HG03565 (cell line): ENCODE measurements at regions not wholly inside any gene's neighbourhood (a gene's known extent, or its start where the extent isn't known, plus 50 kb on each side); places are given as distances from the start of the nearest gene placed in this dataset.
"Not testable (repeated sequence)": the region's sequence is repeated elsewhere in the genome, so short reads cannot be mapped to it uniquely, and the experiment has no call there.

Experiments
- ATAC-seq: cut with Tn5 transposase; IDR thresholded peaks from one replicate; pipeline ENCODE4 v1.9.1; 2021; ENCODE audit warnings: mild to moderate bottlenecking, moderate library complexity; ENCODE audit not compliant: unreplicated experiment

DNA sequence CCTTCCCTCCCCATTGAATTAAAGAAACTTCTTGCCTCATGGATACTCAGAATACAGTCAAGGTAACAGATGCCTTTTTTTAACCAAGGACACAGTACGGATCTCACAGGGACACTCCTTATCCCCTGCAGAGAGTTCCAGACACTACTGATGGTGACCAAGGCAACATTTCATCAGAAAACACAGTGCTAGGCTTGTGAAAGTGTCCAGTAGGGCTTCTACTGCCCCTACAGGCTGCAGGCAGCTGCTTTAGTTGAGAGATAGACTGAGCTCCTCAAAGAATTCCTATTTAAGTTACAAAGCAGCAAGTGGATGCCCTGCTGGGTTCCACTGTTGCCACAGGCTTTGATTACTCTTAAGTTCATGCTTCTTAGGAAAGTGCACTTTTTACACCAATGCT, 2137.8 kb upstream of the DEFB115 start:
- not testable (repeated sequence) for ATAC-seq

- ATAC-seq: not testable (repeated sequence)
Measured at GRCh38 chr20:29120088-29120487, 2137.4 kb upstream of the DEFB115 start.

DNA sequence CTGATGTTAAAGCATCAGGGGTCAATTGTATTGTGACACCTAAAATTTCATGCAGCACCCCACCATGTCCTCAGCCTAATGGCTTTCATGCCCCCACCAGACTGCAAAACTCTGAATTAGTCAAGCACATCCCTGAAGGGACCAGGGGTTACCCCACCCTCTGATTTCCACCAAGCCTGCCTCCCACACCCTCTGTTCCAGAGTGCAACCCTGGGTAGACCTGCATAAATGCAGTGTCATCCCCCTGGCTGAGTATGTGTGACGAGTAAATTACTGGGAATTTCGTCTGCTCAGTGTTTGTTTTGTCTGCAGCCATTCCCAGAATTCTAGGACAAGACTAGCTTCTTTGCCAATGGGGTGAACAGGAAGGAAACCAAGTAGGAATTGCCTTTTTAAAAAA, 2136.9 kb upstream of the DEFB115 start:
- ATAC-seq: not testable (repeated sequence)

DNA sequence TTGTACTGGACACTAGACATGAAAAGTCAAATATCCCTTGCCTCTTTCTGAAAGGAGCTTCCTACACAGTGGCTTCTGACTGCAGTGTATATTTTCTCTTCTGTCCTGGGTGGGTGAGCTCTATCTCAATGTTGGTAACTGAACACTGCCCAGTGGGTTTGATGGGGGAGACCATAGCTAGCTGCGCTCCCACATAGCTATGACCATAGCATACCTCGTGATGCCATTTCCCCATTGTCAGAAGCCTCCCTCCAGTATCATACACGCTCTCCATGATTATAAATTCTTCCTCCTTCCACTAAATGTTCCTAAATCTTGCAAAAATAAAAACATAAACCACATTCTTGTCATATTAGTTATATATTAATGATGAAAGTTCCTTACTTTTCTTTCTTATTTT, 2134.7 kb upstream of the DEFB115 start:
- not testable (repeated sequence) for ATAC-seq

DNA sequence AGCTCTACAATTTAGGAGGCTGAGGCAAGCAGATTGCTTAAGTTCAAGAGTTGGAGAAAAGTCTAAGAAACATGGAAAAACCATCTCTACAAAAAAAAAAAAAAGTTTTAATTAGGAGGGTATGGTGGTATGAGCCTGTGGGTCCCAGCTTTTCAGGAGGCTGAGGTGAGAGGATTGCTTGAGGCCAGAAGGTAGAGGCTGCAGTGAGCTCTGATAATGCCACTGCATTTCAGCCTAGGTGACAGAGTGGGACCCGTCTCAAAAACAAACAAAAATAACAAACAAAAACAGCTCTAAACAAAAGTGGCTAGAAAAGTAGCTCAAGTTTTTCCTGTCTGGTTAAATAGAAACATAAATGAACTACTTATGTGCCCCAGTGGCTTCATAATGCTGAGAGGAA, 2133.6 kb upstream of the DEFB115 start:
- ATAC-seq: no peak
